ENCODE measurements at regions not wholly inside any gene's neighbourhood (a gene's known extent, or its start where the extent isn't known, plus 50 kb on each side); places are given as distances from the start of the nearest gene placed in this dataset.

DNA sequence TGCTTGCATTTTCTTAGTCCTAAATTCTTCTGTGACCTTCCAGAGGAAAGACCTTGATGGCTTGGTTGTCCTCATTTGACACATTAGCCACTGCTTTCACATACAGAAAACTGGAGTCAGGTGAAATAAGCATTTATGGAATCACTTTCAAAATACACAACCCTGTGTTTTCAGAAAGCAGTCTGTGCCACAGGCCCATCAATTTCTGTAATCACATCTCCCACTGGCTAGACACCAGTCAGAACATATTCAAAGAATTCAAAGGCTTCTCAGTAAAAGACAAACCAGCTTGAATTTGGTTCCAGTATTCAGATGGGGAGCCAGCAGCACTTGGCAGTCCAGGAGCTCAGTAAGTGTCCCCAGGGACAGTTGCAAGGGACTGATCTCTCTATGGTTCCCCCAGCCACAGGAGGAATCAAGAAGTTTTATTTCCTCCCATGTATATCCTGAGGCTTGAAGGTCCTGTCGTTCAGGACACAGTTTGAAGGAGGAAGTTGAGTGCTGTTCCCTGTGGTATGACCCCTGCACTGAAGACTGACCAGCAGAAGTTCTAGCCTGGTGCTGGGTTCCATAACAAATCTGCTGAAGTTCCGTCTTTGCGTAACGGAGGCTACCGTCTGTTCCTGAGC is 214.3 kb downstream of the FOXO1 start (continued):
- TF ChIP-seq NANOG (IDR thresholded peaks at IDR 0.05; ENCODE audit: borderline replicate concordance): no peak

DNA sequence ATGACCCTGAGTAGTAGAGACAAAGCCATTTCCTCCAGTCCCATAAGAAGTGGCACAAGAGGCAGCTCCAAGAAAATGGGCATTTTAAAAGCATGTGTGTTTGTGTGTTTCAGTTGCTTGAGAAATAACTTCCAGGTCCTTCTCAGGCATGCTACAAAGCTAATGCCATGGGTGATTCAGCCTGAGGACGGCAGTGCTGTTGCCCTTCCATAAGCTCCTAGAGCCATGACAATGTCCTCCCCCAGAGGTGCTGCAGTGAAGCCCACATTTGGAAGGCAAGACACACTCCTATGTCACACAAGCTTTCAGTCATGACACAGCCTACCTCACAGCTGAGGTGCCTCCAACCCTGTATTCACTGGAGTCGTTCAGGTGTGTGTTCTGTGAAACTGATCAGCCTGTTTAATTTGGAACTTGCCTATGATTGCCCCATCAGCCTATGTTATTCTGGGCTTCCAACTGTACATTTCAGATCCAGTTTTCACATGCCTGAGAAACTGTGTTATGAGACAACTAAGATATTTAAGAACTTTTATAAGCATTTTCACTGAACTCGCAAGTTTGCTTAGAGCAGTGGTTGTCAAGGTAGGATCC is 213.6 kb downstream of the FOXO1 start:
- H2AFZ ChIP-seq: no peak overlapping the region
- H3K27ac ChIP-seq (ENCODE audit: low read depth): no peak overlapping the region
- ATAC-seq (no peak), DNase-seq (ENCODE audit: low spot score) (no peak)
- H3K4me2 ChIP-seq: no peak overlapping the region
- H3K9me2 ChIP-seq (ENCODE audit: insufficient read depth): 0 out of 2 replicates have a peak, but pooled peaks cover 3% of the 10 kb centered on the region
- H3K4me1 ChIP-seq (ENCODE audit: insufficient read depth): no peaks in the 10 kb centered on the region
- H3F3A ChIP-seq (replicated peaks; ENCODE audit: low read depth): no peaks in the 10 kb centered on the region
- H3K27me3 Mint-ChIP-seq (ENCODE audit: insufficient read depth, low read depth, poor library complexity): no peaks in the 10 kb centered on the region
- no peak overlapping the region for H3K4me3 Mint-ChIP-seq
- H3K27ac Mint-ChIP-seq: no peak overlapping the region
- TF ChIP-seq STAT1 (IDR thresholded peaks at IDR 0.05; ENCODE audit: unreplicated experiment): no peak
- no peak for TF ChIP-seq NANOG (IDR thresholded peaks at IDR 0.05; ENCODE audit: borderline replicate concordance)
- TF ChIP-seq JUNB (IDR thresholded peaks at IDR 0.05; ENCODE audit: unreplicated experiment): no peak
- TF ChIP-seq ETS1 (IDR thresholded peaks at IDR 0.05): no peak
- TF ChIP-seq, protein P1, sequence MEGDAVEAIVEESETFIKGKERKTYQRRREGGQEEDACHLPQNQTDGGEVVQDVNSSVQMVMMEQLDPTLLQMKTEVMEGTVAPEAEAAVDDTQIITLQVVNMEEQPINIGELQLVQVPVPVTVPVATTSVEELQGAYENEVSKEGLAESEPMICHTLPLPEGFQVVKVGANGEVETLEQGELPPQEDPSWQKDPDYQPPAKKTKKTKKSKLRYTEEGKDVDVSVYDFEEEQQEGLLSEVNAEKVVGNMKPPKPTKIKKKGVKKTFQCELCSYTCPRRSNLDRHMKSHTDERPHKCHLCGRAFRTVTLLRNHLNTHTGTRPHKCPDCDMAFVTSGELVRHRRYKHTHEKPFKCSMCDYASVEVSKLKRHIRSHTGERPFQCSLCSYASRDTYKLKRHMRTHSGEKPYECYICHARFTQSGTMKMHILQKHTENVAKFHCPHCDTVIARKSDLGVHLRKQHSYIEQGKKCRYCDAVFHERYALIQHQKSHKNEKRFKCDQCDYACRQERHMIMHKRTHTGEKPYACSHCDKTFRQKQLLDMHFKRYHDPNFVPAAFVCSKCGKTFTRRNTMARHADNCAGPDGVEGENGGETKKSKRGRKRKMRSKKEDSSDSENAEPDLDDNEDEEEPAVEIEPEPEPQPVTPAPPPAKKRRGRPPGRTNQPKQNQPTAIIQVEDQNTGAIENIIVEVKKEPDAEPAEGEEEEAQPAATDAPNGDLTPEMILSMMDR (conservative IDR thresholded peaks at IDR 0.05; ENCODE audit: low read depth in 2 of 2): no peak
- TF ChIP-seq POLR2AphosphoS5 (IDR thresholded peaks at IDR 0.05; ENCODE audit: low read depth): no peak
- no peak for TF ChIP-seq REST (IDR thresholded peaks at IDR 0.05; ENCODE audit: unreplicated experiment)
- no peak for TF ChIP-seq ZNF331 (CRISPR knock-in tag; IDR thresholded peaks at IDR 0.05; ENCODE audit: low read depth)
- H3K36me3 ChIP-seq (ENCODE audit: insufficient read depth): no peaks in the 10 kb centered on the region
- H3K79me2 ChIP-seq (replicated peaks; ENCODE audit: insufficient read depth): no peaks in the 10 kb centered on the region
- peaks cover 8% of the 10 kb centered on the region; the same call in 1 of the 3 replicates for H3K4me1 Mint-ChIP-seq
- no peak overlapping the region for H3K4me3 ChIP-seq
- H3K27me3 ChIP-seq (ENCODE audit: insufficient read depth): no peaks in the 10 kb centered on the region
- H4K20me1 ChIP-seq (replicated peaks; ENCODE audit: insufficient read depth): no peaks in the 10 kb centered on the region
- peaks cover 3% of the 10 kb centered on the region for H3K9me3 Mint-ChIP-seq
- peaks cover 8% of the 10 kb centered on the region; the same call in 2 of the 3 replicates for H3K36me3 Mint-ChIP-seq (ENCODE audit: low read depth)

Data from GM23338 (cell line).